IMR-90 (cell line): ENCODE measurements at regions not wholly inside any gene's neighbourhood (a gene's known extent, or its start where the extent isn't known, plus 50 kb on each side); places are given as distances from the start of the nearest gene placed in this dataset.

Experiments
- CTCF ChIP-seq: conservative IDR thresholded peaks from 2 replicates; pipeline ENCODE4 v1.5.1; 2012; ENCODE audit warnings: mild to moderate bottlenecking, low read depth, low read length, improper control_type of control experiment
- FOS ChIP-seq: fragments of 150-350 bp; IDR thresholded peaks from 2 replicates; pipeline ENCODE4 v1.6.1; 2016; ENCODE audit warnings: low read depth, low read length
- POLR2A ChIP-seq: IDR thresholded peaks from 2 replicates; pipeline ENCODE4 v1.6.1; 2012; ENCODE audit warnings: mild to moderate bottlenecking, low read depth, low read length
- RAD21 ChIP-seq: IDR thresholded peaks from 2 replicates; pipeline ENCODE4 v1.6.1; 2012; ENCODE audit warnings: low read length, improper control_type of control experiment
- TF ChIP-seq, protein P1 (sequence below): fragments of 150-350 bp; IDR thresholded peaks from 2 replicates; pipeline ENCODE4 v1.6.1; 2016; ENCODE audit warnings: low read depth, mild to moderate bottlenecking, low read length, moderate library complexity, borderline replicate concordance

- no peak for TF ChIP-seq CTCF
- no peak for TF ChIP-seq FOS
- TF ChIP-seq, protein P1, sequence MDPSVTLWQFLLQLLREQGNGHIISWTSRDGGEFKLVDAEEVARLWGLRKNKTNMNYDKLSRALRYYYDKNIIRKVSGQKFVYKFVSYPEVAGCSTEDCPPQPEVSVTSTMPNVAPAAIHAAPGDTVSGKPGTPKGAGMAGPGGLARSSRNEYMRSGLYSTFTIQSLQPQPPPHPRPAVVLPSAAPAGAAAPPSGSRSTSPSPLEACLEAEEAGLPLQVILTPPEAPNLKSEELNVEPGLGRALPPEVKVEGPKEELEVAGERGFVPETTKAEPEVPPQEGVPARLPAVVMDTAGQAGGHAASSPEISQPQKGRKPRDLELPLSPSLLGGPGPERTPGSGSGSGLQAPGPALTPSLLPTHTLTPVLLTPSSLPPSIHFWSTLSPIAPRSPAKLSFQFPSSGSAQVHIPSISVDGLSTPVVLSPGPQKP: no peak
- TF ChIP-seq POLR2A: no peak
- no peak for TF ChIP-seq RAD21
Observed at GRCh38 chr2:139067072-139067471, 286.9 kb upstream of the NXPH2 start.
